Fibroblast of peridontal ligament (primary cell): ENCODE measurements at regions not wholly inside any gene's neighbourhood (a gene's known extent, or its start where the extent isn't known, plus 50 kb on each side); places are given as distances from the start of the nearest gene placed in this dataset.
A peak's percentile ranks its signal among the peaks of the same experiment; 100 is the strongest.
"Not testable (repeated sequence)": the region's sequence is repeated elsewhere in the genome, so short reads cannot be mapped to it uniquely, and the experiment has no call there.

Experiments
- DNase-seq: peaks from one replicate; pipeline ENCODE4 v3.0.0-alpha.2; 2010; ENCODE audit errors: extremely low read depth

GRCh38 chr4:73348185-73348584 lies 55.9 kb upstream of the ALB start:
- no peak for DNase-seq

- no peak for DNase-seq
Measured at GRCh38 chr4:73347497-73347896, 56.6 kb upstream of the ALB start.

GRCh38 chr4:73345399-73345975 lies 58.6 kb upstream of the ALB start:
- no peak for DNase-seq

DNA sequence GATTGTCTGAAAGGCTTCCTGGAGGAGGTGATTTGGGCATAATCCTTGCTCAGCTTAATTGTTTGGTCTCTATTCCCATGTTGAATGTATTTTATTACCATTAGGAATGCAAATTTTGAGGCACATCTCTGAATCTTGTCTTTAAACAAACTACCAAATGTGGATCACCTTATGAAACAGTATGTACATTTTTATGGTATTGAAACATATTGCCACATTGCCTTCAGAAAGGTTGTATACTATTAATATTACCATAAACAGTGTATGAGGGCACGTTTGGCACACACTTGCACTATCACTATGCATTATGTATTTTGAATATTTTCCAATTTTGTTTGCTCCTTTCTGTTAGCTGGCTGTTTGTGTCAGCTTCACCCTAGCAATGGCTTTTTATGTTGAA lies 60.0 kb upstream of the ALB start:
- no peak for DNase-seq

DNA sequence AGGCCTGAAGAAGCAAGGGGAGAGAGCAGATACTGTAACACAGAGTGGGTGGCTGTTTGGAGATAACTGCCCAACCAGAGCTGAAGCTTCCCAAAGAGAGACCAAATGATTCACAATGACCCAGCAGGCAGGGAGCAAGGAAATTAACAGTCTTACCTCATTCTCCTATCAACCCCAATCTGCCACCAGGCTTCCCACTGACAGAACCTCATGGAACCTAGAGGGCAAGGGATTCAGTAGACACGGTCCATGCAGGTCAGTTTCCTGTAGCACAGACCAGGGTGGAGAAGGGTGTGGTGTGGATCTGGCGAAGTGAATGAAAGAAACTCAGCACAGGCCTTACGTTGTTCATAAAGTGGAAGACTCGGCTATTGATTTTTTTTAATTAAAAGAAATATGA lies 60.7 kb upstream of the ALB start:
- no peak for DNase-seq

DNA sequence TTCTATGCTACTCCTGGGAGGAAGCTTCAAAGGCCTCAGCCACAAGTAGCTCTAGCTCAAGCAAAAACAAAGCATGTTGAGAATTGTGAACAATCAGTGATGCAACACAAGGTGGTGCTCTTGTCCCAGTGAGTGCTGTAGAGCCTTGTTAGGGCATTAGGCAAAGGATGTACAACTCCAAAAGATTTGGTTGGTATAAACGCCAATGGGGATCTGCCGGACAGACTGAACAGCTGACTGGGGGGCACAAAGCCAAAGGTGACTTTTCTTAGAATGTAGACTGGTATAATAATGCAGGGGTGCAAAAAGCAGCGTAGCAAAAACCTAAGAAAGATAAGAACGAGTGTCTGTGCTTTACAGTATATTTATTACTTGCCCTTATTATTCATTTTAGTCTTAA lies 62.6 kb upstream of the ALB start:
- DNase-seq = peak; percentile 57

- peak; percentile 3 for DNase-seq
Measured at GRCh38 chr4:73340917-73341316, 63.2 kb upstream of the ALB start.

DNA sequence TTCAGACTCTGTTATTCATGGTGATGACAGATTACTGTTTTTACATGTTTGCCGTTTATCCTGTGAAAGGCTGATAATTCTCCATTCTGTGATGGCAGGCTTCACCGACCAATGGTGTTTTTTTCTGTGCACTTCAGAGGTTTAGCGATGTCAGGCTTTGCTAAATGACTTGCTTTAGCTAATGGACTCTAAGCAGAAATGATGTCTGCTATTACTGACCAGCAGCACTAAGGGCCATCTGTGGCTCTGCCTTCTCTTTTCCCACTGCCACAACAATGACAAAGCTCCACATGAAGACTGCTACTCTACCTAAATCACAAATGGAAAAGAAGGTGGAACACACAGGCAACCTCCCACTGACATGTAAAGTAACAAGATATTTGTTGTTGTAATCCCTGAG lies 68.4 kb upstream of the ALB start:
- no peak for DNase-seq

GRCh38 chr4:73332012-73332411 lies 72.1 kb upstream of the ALB start:
- not testable (repeated sequence) for DNase-seq

DNA sequence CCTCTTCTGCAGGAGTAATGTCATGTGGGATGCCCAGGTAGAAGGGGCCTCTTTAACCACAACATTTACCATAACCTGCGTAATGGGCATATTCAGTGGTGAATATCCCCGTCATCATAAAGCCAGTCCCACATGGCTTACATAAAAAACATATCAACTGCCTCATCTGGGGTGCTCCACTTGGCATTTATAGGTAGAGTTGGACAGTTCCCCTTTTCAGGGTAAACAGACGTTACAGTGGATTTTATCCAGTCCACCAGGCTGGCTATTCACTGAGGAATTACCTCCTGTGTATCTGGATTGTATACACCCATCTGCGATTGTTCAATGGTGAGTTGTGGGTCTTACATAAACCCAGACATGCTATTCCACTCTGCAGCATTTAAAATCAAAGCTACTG lies 70.7 kb upstream of the ANKRD17 start:
- DNase-seq = no peak

DNA sequence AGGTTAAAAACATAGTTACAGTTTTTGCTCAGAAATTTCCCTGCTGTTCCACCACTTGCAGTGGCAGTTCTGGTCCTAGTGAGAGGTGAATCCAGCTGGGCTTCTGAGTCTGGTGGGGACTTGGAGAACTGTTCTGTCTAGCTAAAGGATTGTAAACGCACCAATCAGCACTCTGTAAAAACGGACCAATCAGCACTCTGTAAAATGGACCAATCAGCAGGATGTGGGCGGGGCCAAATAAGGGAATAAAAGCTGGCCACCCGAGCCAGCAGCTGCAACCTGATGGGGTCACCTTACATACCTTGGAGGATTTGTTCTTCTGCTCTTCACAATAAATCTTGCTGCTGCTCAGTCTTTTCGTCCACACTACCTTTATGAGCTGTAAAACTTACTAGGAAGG lies 67.2 kb upstream of the ANKRD17 start:
- not testable (repeated sequence) for DNase-seq

- no peak for DNase-seq
Measured at GRCh38 chr4:73317092-73317491, 58.5 kb upstream of the ANKRD17 start.

GRCh38 chr4:73315091-73315490 lies 56.5 kb upstream of the ANKRD17 start:
- DNase-seq = peak; percentile 83

GRCh38 chr4:73312967-73313366 lies 54.4 kb upstream of the ANKRD17 start:
- DNase-seq = no peak

- DNase-seq = peak; percentile 86
Measured at GRCh38 chr4:73311428-73311827, 52.8 kb upstream of the ANKRD17 start.

- DNase-seq = peak; percentile 52
Measured at GRCh38 chr4:73309211-73309610, 50.6 kb upstream of the ANKRD17 start.
